IPS DF 6.9 (cell line): ENCODE measurements at regions not wholly inside any gene's neighbourhood (a gene's known extent, or its start where the extent isn't known, plus 50 kb on each side); places are given as distances from the start of the nearest gene placed in this dataset.
"Not testable (repeated sequence)": the region's sequence is repeated elsewhere in the genome, so short reads cannot be mapped to it uniquely, and the experiment has no call there.

ENCODE experiments used
- DNase-seq: peaks from one replicate; pipeline ENCODE4 v3.0.0-alpha.2; 2013; ENCODE audit warnings: low read depth, low spot score
- H3K27ac ChIP-seq: one replicate; pipeline ENCODE4 v1.5.1; 2013; ENCODE audit warnings: low read length, control low read depth
- H3K27me3 ChIP-seq: 2 replicates; pipeline ENCODE4 v1.6.1; 2013; ENCODE audit warnings: mild to moderate bottlenecking, low read length; ENCODE audit not compliant: control insufficient read depth, insufficient read depth
- H3K36me3 ChIP-seq: 2 replicates; pipeline ENCODE4 v1.6.1; 2013; ENCODE audit warnings: low read length; ENCODE audit not compliant: control insufficient read depth, insufficient read depth
- H3K4me1 ChIP-seq: 2 replicates; pipeline ENCODE4 v1.6.1; 2013; ENCODE audit warnings: low read length; ENCODE audit not compliant: control insufficient read depth, insufficient read depth
- H3K4me3 ChIP-seq: 2 replicates; pipeline ENCODE4 v1.5.1; 2013; ENCODE audit warnings: mild to moderate bottlenecking, low read length
- H3K9me3 ChIP-seq: 2 replicates; pipeline ENCODE4 v1.6.1; 2013; ENCODE audit warnings: low read length, inconsistent platforms; ENCODE audit not compliant: control insufficient read depth, insufficient read depth
- WGBS: extraction: QIAGEN DNeasy Blood & Tissue Kit; methylation state at CpG from one replicate; pipeline ENCODE4 v1.1.7; 2013; ENCODE audit warnings: mixed read lengths, missing lambda C conversion rate; ENCODE audit not compliant: insufficient read length, insufficient coverage; 5-methylcytosine and 5-hydroxymethylcytosine counted together

DNA sequence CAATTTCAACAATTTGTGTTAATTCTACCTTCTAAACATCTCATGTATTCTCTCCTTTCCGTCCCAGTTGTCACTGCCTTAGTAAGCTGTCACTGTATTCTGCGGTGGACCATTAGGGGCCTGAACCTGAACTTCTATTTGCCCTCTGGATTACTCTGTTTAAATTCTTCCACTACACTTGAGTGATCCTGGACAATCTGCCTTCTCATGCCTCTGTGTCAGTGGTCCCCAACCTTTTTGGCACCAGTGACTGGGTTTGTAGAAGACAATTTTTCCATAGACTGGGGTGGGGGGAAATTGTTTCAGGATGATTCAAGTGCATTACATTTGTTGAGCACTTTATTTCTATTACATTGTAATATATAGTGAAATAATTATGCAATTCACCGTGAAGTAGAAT is 1157.6 kb upstream of the SEMA6A start:
- no peak overlapping the region for H3K4me3 ChIP-seq
- H3K27ac ChIP-seq = no peak overlapping the region
- WGBS = no CpG with 5 or more reads among the region's 3 CpGs
- DNase-seq = no peak
- no peaks in the 10 kb centered on the region for H3K9me3 ChIP-seq
- no peaks in the 10 kb centered on the region for H3K27me3 ChIP-seq
- H3K36me3 ChIP-seq = no peaks in the 10 kb centered on the region
- H3K4me1 ChIP-seq = no peaks in the 10 kb centered on the region

- Histone ChIP-seq H3K36me3 (no peaks in the 10 kb centered on the region), H3K4me3 (no peak overlapping the region), H3K27me3 (no peaks in the 10 kb centered on the region), H3K9me3 (no peaks in the 10 kb centered on the region), H3K27ac (no peak overlapping the region), H3K4me1 (no peaks in the 10 kb centered on the region)
- no peak for DNase-seq
- no CpG with 5 or more reads among the region's 2 CpGs for WGBS
Observed at GRCh38 chr5:117731446-117731845, 1156.8 kb upstream of the SEMA6A start.

- H3K27me3 ChIP-seq, H3K36me3 ChIP-seq, H3K4me3 ChIP-seq, H3K4me1 ChIP-seq, H3K9me3 ChIP-seq, H3K27ac ChIP-seq, DNase-seq: not testable (repeated sequence)
- whole genome bisulfite sequencing = no CpG with 5 or more reads among the region's 4 CpGs
Observed at GRCh38 chr5:117720784-117721183, 1146.2 kb upstream of the SEMA6A start.

GRCh38 chr5:117719413-117719812 is 1144.8 kb upstream of the SEMA6A start:
- Histone ChIP-seq H3K4me1 (no peaks in the 10 kb centered on the region), H3K9me3 (no peaks in the 10 kb centered on the region; the same call in 1 of the 2 replicates), H3K27me3 (no peaks in the 10 kb centered on the region), H3K36me3 (no peaks in the 10 kb centered on the region), H3K27ac (no peak overlapping the region), H3K4me3 (no peak overlapping the region)
- DNase-seq = no peak

DNA sequence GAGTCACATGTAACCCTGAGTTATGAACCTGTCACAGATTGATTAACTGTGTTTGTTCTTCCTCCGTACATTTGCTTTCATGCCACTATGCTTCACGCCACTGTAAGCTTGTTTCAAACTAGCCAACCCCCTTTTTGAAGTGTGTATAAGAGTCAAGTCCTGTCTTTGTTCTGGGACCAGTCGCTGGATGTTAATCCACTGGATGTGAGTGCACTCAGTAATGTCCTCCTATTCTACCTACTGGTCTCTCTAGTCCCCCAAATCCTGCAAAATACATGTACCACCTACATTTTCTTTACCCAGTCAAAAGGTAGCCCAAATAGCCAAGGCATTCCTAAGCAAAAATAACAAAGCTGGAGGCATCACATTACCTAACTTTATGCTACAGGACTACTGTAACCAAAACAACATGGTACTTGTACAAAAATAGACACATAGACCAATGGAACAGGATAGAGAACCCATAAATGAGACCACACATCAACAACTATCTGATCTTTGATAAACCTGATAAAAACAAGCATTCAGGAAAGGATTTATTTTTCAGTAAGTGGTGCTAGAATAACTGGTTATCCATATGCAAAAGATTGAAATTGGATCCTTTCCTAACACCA is 1139.1 kb upstream of the SEMA6A start:
- Histone ChIP-seq H3K9me3 (no peaks in the 10 kb centered on the region; the same call in 1 of the 2 replicates), H3K4me1 (no peaks in the 10 kb centered on the region), H3K27me3 (no peaks in the 10 kb centered on the region), H3K4me3 (no peak overlapping the region), H3K36me3 (no peaks in the 10 kb centered on the region), H3K27ac (no peak overlapping the region)
- WGBS = no CpG with 5 or more reads among the region's 3 CpGs
- no peak for DNase-seq

DNA sequence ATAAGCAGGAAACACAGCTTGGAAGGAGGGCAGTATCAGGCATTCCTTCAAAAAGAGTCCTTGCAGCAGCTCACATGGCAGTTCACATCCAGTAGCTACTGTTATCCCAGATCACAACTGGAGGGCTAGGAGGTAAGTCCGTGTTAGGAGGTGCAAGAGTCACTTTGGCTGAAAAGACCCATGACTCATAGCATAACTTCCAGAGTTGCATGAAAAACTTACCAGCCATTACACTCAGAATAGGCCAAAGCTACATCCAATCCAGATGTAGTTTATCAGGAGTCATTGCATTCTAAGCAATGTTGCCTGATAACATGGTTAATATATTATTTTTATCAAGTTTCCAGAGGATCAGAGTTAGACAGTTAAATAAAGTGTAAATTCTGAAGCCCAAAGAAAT is 1126.4 kb upstream of the SEMA6A start:
- no peak for DNase-seq
- no peaks in the 10 kb centered on the region for H3K27me3 ChIP-seq
- H3K27ac ChIP-seq = no peak overlapping the region
- H3K4me1 ChIP-seq = no peaks in the 10 kb centered on the region
- no peak overlapping the region for H3K4me3 ChIP-seq
- no peaks in the 10 kb centered on the region for H3K36me3 ChIP-seq
- WGBS = no CpG with 5 or more reads among the region's 1 CpG
- no peaks in the 10 kb centered on the region for H3K9me3 ChIP-seq

- Histone ChIP-seq H3K27ac (no peak overlapping the region), H3K4me1 (no peaks in the 10 kb centered on the region), H3K27me3 (no peaks in the 10 kb centered on the region), H3K9me3 (no peaks in the 10 kb centered on the region), H3K36me3 (no peaks in the 10 kb centered on the region), H3K4me3 (no peak overlapping the region)
- no peak for DNase-seq
- WGBS = no CpG with 5 or more reads among the region's 1 CpG
Observed at GRCh38 chr5:117692606-117693005, 1118.0 kb upstream of the SEMA6A start.

DNA sequence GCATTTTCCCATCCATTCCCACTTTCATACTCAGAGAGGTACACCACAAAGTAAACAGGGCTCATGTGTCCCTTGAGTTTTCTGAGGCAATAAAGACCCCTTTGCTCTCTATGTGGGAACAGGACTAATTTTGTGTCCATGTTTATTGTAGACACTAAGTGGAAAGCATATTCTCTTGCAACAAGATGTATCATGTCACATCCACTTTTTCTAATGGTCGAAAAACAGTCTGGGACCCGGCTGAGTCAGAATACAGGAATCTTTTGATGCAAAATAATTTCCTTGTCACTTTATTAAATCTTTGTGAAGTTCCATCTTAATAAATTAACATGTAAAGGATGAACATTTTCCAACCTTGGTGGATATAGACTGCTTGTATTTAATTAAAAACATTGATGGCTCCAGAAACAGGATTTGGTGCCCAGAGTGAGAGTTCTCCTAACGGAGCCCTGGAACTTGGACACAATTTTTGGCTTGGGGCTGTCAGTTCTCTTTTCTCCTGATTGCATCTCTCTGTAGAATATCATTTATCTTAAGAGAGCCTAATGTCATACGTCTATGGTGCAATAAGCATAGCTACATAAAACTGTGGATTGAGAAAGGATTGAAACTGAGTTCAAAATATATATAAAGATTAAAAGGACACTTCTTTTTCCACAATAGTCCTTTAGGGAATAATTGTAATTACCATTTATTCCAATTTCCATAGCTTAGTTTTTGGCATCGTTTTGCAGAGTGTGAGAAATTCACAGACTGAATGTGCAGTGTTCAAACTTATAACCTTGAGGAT is 1116.7 kb upstream of the SEMA6A start:
- Histone ChIP-seq H3K9me3 (no peaks in the 10 kb centered on the region), H3K4me3 (no peak overlapping the region), H3K4me1 (no peaks in the 10 kb centered on the region), H3K27ac (no peak overlapping the region), H3K36me3 (no peaks in the 10 kb centered on the region), H3K27me3 (no peaks in the 10 kb centered on the region)
- no CpG with 5 or more reads among the region's 5 CpGs for WGBS
- no peak for DNase-seq

GRCh38 chr5:117690612-117691011 is 1116.0 kb upstream of the SEMA6A start:
- WGBS = no CpG with 5 or more reads among the region's 4 CpGs
- DNase-seq = no peak
- Histone ChIP-seq H3K9me3 (no peaks in the 10 kb centered on the region), H3K27ac (no peak overlapping the region), H3K36me3 (no peaks in the 10 kb centered on the region), H3K27me3 (no peaks in the 10 kb centered on the region), H3K4me1 (no peaks in the 10 kb centered on the region), H3K4me3 (no peak overlapping the region)

- no peaks in the 10 kb centered on the region for H3K4me1 ChIP-seq
- no peaks in the 10 kb centered on the region for H3K27me3 ChIP-seq
- DNase-seq = no peak
- H3K9me3 ChIP-seq = no peaks in the 10 kb centered on the region
- no peak overlapping the region for H3K27ac ChIP-seq
- H3K36me3 ChIP-seq = no peaks in the 10 kb centered on the region
- no CpG with 5 or more reads among the region's 3 CpGs for WGBS
- no peak overlapping the region for H3K4me3 ChIP-seq
Observed at GRCh38 chr5:117686926-117687325, 1112.3 kb upstream of the SEMA6A start.

GRCh38 chr5:117682416-117682815 is 1107.8 kb upstream of the SEMA6A start:
- Histone ChIP-seq H3K4me3 (no peak overlapping the region), H3K27me3 (no peaks in the 10 kb centered on the region), H3K27ac (no peak overlapping the region), H3K4me1 (no peaks in the 10 kb centered on the region), H3K9me3 (no peaks in the 10 kb centered on the region), H3K36me3 (no peaks in the 10 kb centered on the region)
- WGBS = no CpG with 5 or more reads among the region's 2 CpGs
- no peak for DNase-seq
